ENCODE measurements at regions not wholly inside any gene's neighbourhood (a gene's known extent, or its start where the extent isn't known, plus 50 kb on each side); places are given as distances from the start of the nearest gene placed in this dataset.

- CTCF ChIA-PET: no interaction called here
Observed at GRCh38 chr6:98514796-98515195, 319.6 kb upstream of the POU3F2 start.

DNA sequence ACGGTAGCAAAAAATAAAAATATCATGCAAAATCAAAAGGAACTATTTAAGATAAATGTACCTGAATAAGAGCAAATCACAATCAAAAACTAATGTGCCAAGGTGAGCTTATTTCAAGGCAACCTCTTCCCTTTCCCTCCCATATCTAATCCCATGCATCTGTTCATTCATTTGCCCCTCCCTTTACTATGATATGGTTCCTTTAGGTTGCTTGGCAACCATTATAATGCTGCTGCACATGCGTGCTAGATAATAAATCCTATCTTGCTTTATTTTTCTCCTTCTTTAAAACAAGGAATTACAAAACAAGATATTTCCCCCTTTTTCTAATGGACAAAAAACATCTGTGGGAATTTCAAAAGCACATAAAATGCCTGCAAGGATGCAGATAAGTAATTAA is 318.2 kb upstream of the POU3F2 start:
- no peak for DNase-seq (ENCODE audit: low read depth, low spot score)
- POLR2A ChIA-PET: no interaction called here
- H3K4me3 ChIP-seq (ENCODE audit: low read depth, low read length): no peak overlapping the region
- TF ChIP-seq CTCF (IDR thresholded peaks at IDR 0.05; ENCODE audit: insufficient read depth, low read length, missing control alignments): no peak
- CTCF ChIA-PET: no interaction called here

More at GRCh38 chr6:98514796-98515195, 319.6 kb upstream of the POU3F2 start:
- POLR2A ChIA-PET: no interaction called here
- H3K4me3 ChIP-seq (ENCODE audit: low read depth, low read length): no peak overlapping the region
- no peak for DNase-seq (ENCODE audit: low read depth, low spot score)
- no peak for TF ChIP-seq CTCF (IDR thresholded peaks at IDR 0.05; ENCODE audit: insufficient read depth, low read length, missing control alignments)

DNA sequence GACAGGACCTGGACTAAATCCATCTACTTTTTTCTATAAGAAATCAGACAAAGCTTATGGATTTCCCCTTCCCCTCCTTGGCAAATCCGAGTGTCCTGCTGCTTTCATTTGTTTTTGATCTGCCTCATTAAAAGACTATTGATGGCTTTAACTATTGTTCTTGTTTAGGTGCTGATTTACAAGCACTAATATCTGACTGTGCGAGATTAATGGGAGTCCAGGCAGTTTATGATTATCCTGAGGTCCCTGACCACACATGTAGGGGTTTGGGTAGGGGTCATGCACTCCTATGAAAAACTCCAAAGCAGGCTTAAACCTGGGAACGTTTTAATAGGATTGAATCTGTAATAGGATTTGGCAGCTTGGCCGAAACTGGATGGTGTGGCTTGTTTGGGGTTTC is 317.5 kb upstream of the POU3F2 start:
- no peak for TF ChIP-seq CTCF (IDR thresholded peaks at IDR 0.05; ENCODE audit: insufficient read depth, low read length, missing control alignments)
- DNase-seq (ENCODE audit: low read depth, low spot score): no peak
- H3K4me3 ChIP-seq (ENCODE audit: low read depth, low read length): no peak overlapping the region
- CTCF ChIA-PET: no interaction called here
- POLR2A ChIA-PET: no interaction called here

- ChIA-PET CTCF (no interaction called here), POLR2A (no interaction called here)
- DNase-seq (ENCODE audit: low read depth, low spot score): no peak
- no peak for TF ChIP-seq CTCF (IDR thresholded peaks at IDR 0.05; ENCODE audit: insufficient read depth, low read length, missing control alignments)
- no peak overlapping the region for H3K4me3 ChIP-seq (ENCODE audit: low read depth, low read length)
Observed at GRCh38 chr6:98525860-98526259, 308.5 kb upstream of the POU3F2 start.

DNA sequence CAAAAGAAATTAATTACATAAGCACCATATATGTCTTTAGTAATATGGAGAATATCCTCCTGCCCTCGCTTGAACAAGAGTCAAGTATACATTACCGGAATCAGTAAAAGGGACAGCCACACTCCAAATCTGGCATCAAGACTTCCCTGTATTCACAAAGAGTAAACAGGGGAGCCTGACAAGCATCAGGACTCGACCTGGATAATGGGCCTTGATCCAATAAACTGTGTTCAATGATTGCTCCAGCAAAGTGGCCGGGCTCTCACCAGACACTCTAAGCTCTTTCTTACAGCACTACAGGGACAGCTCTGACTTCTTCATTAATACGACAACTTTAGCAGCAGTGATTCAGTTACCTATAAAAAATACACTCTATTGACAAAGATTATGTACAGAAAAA is 307.9 kb upstream of the POU3F2 start:
- CTCF ChIA-PET: no interaction called here
- DNase-seq (ENCODE audit: low read depth, low spot score): no peak
- POLR2A ChIA-PET: no interaction called here
- H3K4me3 ChIP-seq (ENCODE audit: low read depth, low read length): no peak overlapping the region
- no peak for TF ChIP-seq CTCF (IDR thresholded peaks at IDR 0.05; ENCODE audit: insufficient read depth, low read length, missing control alignments)

GRCh38 chr6:98529364-98529763 is 305.0 kb upstream of the POU3F2 start:
- ChIA-PET POLR2A (no interaction called here), CTCF (no interaction called here)
- DNase-seq (ENCODE audit: low read depth, low spot score): no peak

More at GRCh38 chr6:98529364-98529763, 305.0 kb upstream of the POU3F2 start:
- TF ChIP-seq CTCF (IDR thresholded peaks at IDR 0.05; ENCODE audit: insufficient read depth, low read length, missing control alignments): no peak
- H3K4me3 ChIP-seq (ENCODE audit: low read depth, low read length): no peak overlapping the region
